NCI-H2171 treated with DMSO at 0.1 percent for 48 hours (cell line): ENCODE measurements at regions not wholly inside any gene's neighbourhood (a gene's known extent, or its start where the extent isn't known, plus 50 kb on each side); places are given as distances from the start of the nearest gene placed in this dataset.
A peak's percentile ranks its signal among the peaks of the same experiment; 100 is the strongest.

Experiments
- DNase-seq: peaks from one replicate; lab custom pipeline; 2025; lab: John Stamatoyannopoulos, UW

DNA sequence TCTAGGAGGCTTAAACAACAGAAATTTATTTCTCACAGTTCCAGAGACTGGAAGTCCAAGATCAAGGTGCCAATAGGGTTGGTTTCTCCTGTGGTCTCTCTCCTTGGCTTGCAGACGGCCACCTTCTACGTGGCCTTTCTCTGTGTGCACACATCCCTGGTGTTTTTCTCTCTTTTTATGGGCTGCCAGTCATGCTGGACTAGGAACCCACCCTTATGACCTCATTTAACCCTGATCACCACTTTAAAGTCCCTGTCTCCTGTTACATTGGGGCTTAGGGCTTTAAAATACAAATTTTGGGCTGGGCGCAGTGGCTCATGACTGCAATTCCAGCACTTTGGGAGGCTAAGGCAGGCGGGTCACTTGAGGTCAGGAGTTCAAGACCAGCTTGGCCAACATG is 157.1 kb downstream of the TLE1 start:
- no peak for DNase-seq

- no peak for DNase-seq
Observed at GRCh38 chr9:81531511-81531910, 157.8 kb downstream of the TLE1 start.

- no peak for DNase-seq
Observed at GRCh38 chr9:81530846-81531245, 158.5 kb downstream of the TLE1 start.

DNA sequence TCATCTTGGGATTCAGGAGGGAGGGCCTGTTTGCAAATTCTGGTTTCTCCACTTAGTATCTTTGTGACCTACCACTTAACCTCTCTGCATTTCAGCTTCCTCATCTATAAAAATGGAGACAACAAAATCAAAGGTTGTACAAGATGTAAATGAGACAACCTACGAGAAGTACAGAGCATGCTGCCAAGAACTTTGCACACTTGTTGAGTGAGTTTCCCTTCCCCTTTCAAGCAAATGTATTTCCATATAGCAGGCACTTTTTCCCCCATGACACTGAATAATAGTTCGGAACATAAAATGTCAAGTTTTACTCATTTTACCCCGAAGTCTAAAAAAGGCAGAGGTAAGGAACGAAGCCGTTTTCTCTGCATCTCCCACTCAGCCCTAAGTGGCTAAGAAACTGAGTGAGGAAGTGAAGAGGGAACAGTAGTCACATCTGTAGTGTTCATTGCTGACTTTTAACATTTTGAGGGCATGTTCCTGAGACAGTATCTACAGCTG is 159.0 kb downstream of the TLE1 start:
- DNase-seq, result no peak

DNA sequence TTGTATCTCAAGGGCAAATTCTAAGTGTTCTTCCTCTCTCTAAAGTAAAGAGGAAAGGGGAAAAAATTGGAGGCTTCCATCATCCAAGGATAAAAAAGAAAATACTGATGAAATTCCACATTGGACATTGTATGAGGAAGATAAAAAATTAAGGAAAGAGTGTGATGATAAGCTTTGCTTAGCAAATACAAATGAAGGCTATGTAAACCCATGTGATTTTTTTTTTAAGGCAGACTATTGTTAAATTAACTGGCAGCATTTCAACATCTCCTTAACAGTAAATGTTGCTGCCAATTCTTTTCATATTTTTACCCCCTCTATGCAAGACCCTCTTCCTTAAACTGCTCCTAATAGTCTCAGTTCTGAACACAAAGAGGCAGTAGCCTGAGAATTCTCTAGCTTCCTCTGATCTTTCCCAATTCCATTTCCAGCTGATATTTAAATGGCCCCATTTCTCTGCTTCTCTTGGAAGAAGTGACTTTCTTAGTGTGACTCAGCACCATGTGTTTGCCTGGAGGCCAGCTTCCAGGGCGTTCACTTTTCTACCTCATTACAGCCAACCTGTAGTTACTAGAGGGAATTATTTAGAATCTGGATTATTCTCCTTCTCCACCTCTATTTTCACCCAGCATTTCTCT is 159.7 kb downstream of the TLE1 start:
- DNase-seq, result no peak

DNA sequence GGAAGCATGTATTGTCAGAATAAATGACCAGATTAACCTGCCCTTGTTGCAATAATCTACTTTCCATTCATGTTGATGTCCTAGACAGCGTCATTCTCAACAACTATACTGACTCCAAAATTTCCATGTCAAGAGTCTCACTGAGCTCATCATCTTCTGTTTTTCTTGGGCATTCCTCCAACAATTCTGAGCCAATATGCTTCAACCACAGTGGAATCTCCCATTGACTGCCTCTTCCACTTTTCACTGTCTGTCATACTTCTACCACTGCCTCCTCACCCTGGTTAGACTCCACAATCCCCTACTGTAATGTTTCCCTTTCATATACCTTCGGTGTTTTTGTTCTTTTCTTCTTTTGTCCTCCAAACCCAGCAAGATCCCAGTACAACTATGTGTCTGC is 162.8 kb downstream of the TLE1 start:
- no peak for DNase-seq

GRCh38 chr9:81522716-81523551 is 166.4 kb downstream of the TLE1 start:
- peak; percentile 51 for DNase-seq

DNA sequence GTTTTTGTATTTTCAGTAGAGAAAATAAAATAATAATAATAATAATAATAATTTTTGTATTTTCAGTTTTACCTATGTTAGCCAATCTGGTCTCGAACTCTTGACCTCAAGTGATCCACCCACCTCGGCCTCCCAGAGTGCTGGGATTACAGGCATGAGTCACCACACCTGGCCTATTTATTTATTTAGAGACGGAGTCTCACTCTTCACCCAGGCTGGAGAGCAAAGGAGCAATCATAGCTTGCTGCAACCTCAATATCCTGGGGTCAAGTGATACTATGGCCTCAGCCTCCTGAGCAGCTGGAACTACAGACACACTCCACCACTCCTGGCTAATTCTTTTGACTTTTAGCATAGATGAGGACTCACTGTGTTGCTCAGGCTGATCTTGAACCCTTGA is 167.5 kb downstream of the TLE1 start:
- no peak for DNase-seq

- no peak for DNase-seq
Observed at GRCh38 chr9:81519816-81520495, 169.4 kb downstream of the TLE1 start.

DNA sequence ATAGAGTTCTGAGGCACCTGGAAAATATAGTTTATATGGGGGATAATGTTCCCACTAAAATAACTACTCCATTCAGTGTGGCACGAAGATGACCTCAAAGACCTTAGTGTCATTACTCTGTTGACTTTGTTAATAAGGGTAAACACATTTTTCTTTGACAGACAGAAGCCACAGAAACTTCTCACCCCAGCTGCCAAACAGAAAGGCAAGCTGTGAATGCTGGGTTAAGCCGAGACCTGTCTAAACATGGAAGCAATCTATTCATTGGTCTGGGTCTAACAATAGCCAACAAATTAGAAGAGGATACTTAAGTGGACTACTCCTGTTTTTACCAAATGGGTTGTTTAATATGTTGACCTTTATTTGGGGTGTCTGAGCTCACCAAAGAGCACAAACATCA is 171.4 kb downstream of the TLE1 start:
- DNase-seq, result no peak

DNA sequence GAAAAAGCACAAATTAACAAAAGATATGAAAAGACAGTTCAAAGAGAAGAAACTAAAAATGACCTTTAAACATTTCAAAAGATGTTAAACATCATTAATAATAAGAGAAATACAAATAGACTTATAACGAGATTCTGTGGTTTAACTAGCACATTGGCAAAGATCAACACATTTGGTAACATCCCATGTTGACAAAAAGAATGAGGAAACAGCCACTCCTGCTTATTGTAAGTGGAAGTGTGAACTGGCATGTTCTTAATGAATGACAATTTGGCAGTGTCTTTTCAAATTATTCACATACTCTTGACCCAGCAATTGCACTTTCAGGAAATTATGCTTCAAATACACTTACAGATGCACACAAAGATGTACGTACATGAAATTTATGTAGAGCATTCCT is 176.3 kb downstream of the TLE1 start:
- no peak for DNase-seq

DNA sequence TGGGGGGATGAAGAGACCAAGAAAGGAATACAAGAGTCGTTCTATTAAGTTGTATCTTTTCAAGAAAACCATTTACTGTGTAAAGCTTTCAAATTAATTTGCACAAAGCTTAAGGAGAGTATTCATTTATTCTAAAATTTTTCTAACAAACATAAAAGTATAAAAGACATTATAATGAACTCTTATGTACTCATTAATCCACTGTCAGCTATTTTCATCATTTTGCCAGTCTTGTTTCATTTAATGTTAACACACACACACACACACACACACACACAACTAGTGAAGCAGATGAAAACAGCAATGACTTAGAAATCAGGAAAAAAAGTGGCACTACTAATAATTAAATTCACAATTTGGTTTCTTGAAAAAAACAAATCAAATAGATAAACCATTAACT is 176.7 kb downstream of the TLE1 start:
- DNase-seq, result no peak

DNA sequence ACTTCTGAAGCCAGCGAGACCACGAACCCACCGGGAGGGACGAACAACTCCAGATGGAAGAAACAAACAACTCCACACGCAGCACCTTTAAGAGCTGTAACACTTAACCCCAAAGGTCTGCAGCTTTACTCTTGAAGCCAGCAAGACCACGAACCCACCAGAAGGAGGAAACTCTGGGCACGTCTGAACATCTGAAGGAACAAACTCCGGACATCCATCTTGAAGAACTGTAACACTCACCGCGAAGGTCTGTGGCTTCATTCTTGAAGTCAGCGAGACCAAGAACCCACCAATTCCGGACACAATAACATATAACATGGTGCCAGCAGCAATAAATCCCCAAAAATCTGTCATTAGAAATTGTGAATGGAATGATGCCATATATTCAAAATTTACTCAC is 180.9 kb downstream of the TLE1 start:
- no peak for DNase-seq

GRCh38 chr9:81506941-81507864 is 182.1 kb downstream of the TLE1 start:
- no peak for DNase-seq

DNA sequence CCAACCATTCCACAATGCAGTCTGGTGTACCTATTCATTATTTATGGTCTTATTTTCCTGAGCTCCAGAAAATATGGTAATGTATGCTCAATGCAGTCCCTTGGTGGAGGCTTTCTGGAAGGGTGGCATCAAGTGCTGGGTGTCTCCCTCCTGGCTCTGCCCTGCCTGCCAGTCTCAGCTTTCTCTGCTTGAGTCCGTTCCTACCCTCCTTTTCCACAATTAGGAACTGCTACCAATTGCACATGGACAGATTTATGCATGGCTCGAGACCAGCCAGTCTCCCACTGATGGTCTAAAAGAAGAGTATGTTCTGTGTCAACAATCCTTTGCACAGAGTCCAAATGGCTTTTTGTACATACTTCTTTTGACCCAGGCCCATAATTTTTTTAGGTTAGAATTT is 189.8 kb downstream of the TLE1 start:
- DNase-seq, result no peak

DNA sequence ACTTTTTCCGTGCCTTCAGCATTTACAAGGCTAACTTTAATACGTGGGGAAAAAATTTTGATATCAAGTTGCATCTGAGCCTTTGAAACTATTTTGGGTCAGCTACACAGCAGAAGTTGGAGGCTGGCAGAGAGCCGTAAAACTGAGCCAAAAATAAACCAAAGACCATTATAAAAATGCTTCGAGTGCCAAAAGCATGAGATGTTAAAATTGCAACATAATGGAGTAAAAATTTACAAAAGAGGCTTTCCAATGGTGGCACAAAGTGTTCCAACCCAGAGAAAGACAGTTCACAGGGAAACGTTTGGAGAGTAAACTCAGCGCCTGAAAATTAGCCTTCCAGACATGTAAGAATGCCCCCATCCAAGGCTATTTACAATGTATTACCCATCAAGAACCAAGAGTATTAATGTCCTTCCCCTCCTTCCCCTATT is 190.3 kb downstream of the TLE1 start:
- no peak for DNase-seq

DNA sequence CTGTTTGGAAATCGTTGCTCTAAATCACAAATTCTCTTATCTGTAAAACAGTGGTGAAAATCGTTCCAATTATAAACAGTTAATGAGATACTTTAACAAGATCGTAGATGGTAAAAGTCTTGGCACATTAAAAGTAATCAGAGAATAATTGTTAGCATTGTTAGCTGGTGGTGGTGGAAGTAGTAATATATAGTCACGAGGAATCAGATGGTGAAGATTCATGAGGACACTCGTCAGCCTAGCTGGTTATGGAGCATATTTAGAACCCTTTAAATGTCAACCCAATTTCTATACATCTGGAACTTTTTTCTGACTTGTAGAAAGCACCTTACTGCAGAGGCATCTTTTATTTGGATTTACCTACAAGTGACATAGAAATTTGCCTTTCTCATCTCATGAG is 190.8 kb downstream of the TLE1 start:
- no peak for DNase-seq

DNA sequence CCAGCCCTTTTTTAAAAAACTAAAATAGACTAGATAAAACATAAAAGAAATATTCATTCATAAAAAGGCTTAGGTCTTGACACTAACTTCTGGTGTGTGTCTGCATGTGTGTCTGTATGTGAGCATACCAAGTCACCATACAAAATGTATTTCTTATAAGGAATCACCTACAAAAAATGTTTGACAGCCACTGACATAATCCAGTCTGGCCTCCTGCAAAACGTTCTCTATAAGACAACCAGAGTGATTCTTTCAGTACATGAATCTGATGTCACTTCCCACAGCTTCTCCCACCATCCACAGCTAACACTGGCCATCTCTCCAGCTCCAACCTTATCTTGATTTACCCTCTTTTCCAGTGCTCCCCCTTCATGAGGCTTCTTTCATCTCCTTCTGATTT is 192.3 kb downstream of the TLE1 start:
- no peak for DNase-seq

DNA sequence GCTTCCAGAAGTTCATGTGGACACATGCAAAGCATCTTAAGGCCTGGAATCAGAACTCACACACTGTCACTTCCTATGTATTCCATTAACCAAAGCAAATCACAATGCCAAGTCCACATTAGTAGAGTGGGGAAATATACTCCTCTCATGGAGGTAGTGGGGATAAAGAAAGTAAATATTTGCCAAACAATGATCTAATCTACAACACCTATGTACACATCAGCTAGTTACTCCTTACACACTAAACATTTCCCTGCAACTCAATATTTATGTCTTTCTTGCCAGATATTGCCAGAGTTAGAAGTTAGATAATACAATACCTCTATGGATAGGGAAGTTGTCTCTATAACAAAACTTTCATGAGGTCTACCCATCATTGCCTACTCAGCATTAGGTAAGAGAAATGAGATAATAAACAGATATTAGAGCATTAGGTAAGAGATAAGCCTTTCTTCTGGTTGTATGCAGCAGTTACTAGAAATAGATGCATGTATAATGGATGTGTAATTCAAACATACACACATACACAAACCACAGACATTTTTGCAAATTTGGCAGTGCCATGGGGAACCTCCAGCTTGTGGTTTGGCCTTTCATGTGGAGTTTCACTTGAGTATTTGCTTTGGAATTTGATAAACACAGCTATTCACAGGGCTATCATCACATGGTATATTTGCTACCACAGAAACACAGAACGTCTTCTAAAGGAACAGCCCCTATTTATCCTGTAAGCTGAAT is 196.5 kb downstream of the TLE1 start:
- no peak for DNase-seq

DNA sequence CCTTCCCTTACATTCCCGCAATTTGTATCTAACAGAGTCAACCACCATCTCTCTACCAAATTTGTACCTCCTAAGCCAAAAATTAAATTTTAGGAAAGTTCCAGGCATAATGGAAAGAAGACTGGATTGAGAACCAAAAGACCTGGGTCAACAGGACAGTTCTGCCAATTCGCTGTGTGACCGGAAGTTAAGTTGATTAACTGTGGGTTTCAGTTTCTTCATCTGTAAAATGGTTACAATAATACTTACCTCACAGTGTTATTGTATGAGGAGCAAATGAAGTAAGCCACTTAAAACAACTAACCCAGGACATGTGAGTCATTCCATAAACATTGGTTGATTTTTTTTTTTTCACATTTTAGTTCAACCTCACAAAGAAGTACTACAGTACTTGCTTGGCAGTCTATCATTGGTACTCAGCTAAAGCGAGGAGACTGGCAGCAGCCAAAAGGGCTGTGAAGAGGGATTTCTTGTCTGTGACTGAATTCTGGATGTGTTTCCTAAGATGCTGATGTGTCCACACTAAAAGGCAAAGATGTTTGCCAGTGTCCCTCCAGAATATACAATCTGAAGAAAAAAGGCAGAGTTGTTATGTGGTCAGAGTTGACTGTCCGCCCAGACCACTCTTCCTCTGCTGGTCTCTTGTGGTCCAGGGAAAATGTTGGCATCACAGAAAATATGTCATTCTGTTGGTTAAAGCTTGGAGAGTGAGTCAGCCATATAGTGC is 198.6 kb downstream of the TLE1 start:
- DNase-seq, result no peak
